ENCODE measurements at regions not wholly inside any gene's neighbourhood (a gene's known extent, or its start where the extent isn't known, plus 50 kb on each side); places are given as distances from the start of the nearest gene placed in this dataset.

GRCh38 chr21:25465263-25465662 is 142.0 kb downstream of the MRPL39 start:
- no peak overlapping the region for H3K4me3 ChIP-seq
- no peaks in the 10 kb centered on the region for H3K27me3 ChIP-seq
- TF ChIP-seq POLR2AphosphoS5 (IDR thresholded peaks at IDR 0.05): no peak
- H3K27ac ChIP-seq: no peak overlapping the region
- H3K36me3 ChIP-seq: no peaks in the 10 kb centered on the region
- H3K4me1 ChIP-seq: no peaks in the 10 kb centered on the region
- H3K9me3 ChIP-seq: no peaks in the 10 kb centered on the region
- ATAC-seq: no peak

GRCh38 chr21:25464275-25464674 is 143.0 kb downstream of the MRPL39 start:
- Histone ChIP-seq H3K36me3 (no peaks in the 10 kb centered on the region), H3K4me3 (no peak overlapping the region), H3K27ac (no peak overlapping the region), H3K9me3 (no peaks in the 10 kb centered on the region), H3K27me3 (no peaks in the 10 kb centered on the region), H3K4me1 (no peaks in the 10 kb centered on the region)
- ATAC-seq: no peak
- 7 to 13% methylated on average over 2 of the region's 2 CpGs for WGBS, 2 donors (ENCODE audit: low coverage in 1 of 2)
- TF ChIP-seq POLR2A (IDR thresholded peaks at IDR 0.05): no peak
- TF ChIP-seq, protein P1, sequence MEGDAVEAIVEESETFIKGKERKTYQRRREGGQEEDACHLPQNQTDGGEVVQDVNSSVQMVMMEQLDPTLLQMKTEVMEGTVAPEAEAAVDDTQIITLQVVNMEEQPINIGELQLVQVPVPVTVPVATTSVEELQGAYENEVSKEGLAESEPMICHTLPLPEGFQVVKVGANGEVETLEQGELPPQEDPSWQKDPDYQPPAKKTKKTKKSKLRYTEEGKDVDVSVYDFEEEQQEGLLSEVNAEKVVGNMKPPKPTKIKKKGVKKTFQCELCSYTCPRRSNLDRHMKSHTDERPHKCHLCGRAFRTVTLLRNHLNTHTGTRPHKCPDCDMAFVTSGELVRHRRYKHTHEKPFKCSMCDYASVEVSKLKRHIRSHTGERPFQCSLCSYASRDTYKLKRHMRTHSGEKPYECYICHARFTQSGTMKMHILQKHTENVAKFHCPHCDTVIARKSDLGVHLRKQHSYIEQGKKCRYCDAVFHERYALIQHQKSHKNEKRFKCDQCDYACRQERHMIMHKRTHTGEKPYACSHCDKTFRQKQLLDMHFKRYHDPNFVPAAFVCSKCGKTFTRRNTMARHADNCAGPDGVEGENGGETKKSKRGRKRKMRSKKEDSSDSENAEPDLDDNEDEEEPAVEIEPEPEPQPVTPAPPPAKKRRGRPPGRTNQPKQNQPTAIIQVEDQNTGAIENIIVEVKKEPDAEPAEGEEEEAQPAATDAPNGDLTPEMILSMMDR (IDR thresholded peaks at IDR 0.05): no peak
- no peak for TF ChIP-seq POLR2AphosphoS5 (IDR thresholded peaks at IDR 0.05)
- TF ChIP-seq EP300 (IDR thresholded peaks at IDR 0.05): no peak

GRCh38 chr21:25462517-25462971 is 144.7 kb downstream of the MRPL39 start:
- no peaks in the 10 kb centered on the region for H3K9me3 ChIP-seq
- TF ChIP-seq POLR2AphosphoS5 (IDR thresholded peaks at IDR 0.05): no peak
- no peak for TF ChIP-seq POLR2A (IDR thresholded peaks at IDR 0.05)
- TF ChIP-seq, protein P1 (IDR thresholded peaks at IDR 0.05): no peak
- no peak for TF ChIP-seq EP300 (IDR thresholded peaks at IDR 0.05)
- H3K4me1 ChIP-seq: no peaks in the 10 kb centered on the region
- no peaks in the 10 kb centered on the region for H3K36me3 ChIP-seq
- no peaks in the 10 kb centered on the region for H3K27me3 ChIP-seq
- no peak for ATAC-seq
- no peak overlapping the region for H3K4me3 ChIP-seq
- 55 to 89% methylated on average over 5 of the region's 5 CpGs for WGBS, 2 donors (ENCODE audit: low coverage in 1 of 2)
- no peak overlapping the region for H3K27ac ChIP-seq

- no peak overlapping the region for H3K27ac ChIP-seq
Measured at GRCh38 chr21:25461725-25462124, 145.6 kb downstream of the MRPL39 start.

DNA sequence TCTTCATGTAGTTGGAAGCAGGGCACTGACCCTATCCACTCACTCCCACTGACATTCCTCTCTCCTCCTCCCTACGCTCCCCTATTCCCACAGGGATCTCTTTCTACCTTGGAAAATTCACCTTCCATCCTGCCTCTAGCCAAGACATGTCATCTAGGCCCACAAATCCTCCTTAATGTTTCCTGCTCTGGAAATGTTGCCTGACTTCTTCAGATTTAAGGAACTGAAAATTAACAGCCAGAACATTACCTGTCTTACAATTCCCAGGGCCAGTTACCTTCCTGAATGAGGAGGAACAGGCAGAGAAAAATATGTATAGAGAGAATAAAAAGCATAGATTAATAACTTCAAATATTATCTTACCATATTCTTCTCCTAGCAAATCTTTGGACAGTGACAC is 147.3 kb downstream of the MRPL39 start:
- Histone ChIP-seq H3K4me1 (no peaks in the 10 kb centered on the region), H3K27me3 (no peaks in the 10 kb centered on the region), H3K4me3 (no peak overlapping the region), H3K27ac (no peak overlapping the region), H3K36me3 (no peaks in the 10 kb centered on the region), H3K9me3 (no peaks in the 10 kb centered on the region)
- 94% methylated on average over 1 of the region's 1 CpG; no CpG with 5 or more reads in 1 of the 2 donors for WGBS, 2 donors (ENCODE audit: low coverage in 1 of 2)
- TF ChIP-seq EP300 (IDR thresholded peaks at IDR 0.05): no peak
- no peak for TF ChIP-seq POLR2AphosphoS5 (IDR thresholded peaks at IDR 0.05)
- TF ChIP-seq, protein P1 (IDR thresholded peaks at IDR 0.05): no peak
- TF ChIP-seq POLR2A (IDR thresholded peaks at IDR 0.05): no peak
- ATAC-seq: no peak

More at GRCh38 chr21:25461725-25462124, 145.6 kb downstream of the MRPL39 start:
- ATAC-seq: no peak
- TF ChIP-seq POLR2A (IDR thresholded peaks at IDR 0.05) (no peak), EP300 (IDR thresholded peaks at IDR 0.05) (no peak), POLR2AphosphoS5 (IDR thresholded peaks at IDR 0.05) (no peak)
- TF ChIP-seq, protein P1 (IDR thresholded peaks at IDR 0.05): no peak
- Histone ChIP-seq H3K27me3 (no peaks in the 10 kb centered on the region), H3K4me3 (no peak overlapping the region), H3K4me1 (no peaks in the 10 kb centered on the region), H3K9me3 (no peaks in the 10 kb centered on the region), H3K36me3 (no peaks in the 10 kb centered on the region)
- WGBS, 2 donors (ENCODE audit: low coverage in 1 of 2): 0 to 14% methylated on average over 1 of the region's 1 CpG
